Adrenal gland (tissue), 9 donors: ENCODE measurements at regions not wholly inside any gene's neighbourhood (a gene's known extent, or its start where the extent isn't known, plus 50 kb on each side); places are given as distances from the start of the nearest gene placed in this dataset.

Experiments
- DNase-seq, 7 donors: peaks; one replicate each; pipeline ENCODE4 v3.0.0-alpha.2; 2019 to 2020
- H3K27ac ChIP-seq, 5 donors: fragments of 200-600 bp; sonication (generic) in 4 of 5; 1 replicate in 3 of 5; 2 replicates in 2 of 5; pipeline versions ENCODE4 v1.5.1 to v1.8.0; 2016 to 2020; ENCODE audit warnings: mild to moderate bottlenecking in 1 of 5
- H3K27me3 ChIP-seq: fragments of 200-600 bp; 2 replicates; pipeline ENCODE4 v1.8.0; 2021
- H3K36me3 ChIP-seq, 2 donors: fragments of 200-600 bp; replicated peaks in 1 of 2; 1 replicate in 1 of 2; 2 replicates in 1 of 2; pipeline versions ENCODE4 v1.5.1 to v1.8.0; 2018 to 2022
- H3K4me1 ChIP-seq, 2 donors: fragments of 200-600 bp; replicated peaks in 1 of 2; 1 replicate in 1 of 2; 2 replicates in 1 of 2; pipeline versions ENCODE4 v1.5.1 to v1.8.0; 2018 to 2021
- H3K4me3 ChIP-seq, 4 donors: fragments of 200-600 bp; sonication (generic) in 3 of 4; one replicate each; pipeline ENCODE4 v1.5.1; 2016 to 2018
- H3K9me3 ChIP-seq, 3 donors: fragments of 200-600 bp; sonication (generic) in 1 of 3; replicated peaks in 1 of 3; 1 replicate in 2 of 3; 2 replicates in 1 of 3; pipeline versions ENCODE4 v1.5.1 to v1.8.0; 2016 to 2021
- POLR2A ChIP-seq, 2 donors: fragments of 450-650 bp; IDR thresholded peaks; one replicate each; pipeline ENCODE4 v1.6.1; 2017; ENCODE audit warnings: antibody characterized with exemption in 2 of 2, mild to moderate bottlenecking in 2 of 2, moderate library complexity in 1 of 2
- WGBS, 4 donors: extraction: QIAGEN DNeasy Blood & Tissue Kit in 2 of 4; methylation state at CpG; one replicate each; pipeline versions ENCODE4 v1.1.5 to v1.1.7; 2013 to 2017; 5-methylcytosine and 5-hydroxymethylcytosine counted together
- intact Hi-C, 2 donors: fragments of 100-400 bp; cut with DNase I; formaldehyde crosslinking; loops; one replicate each; pipeline versions ENCODE4 v1.14.1 to v1.15.0; 2022 to 2023
- TF ChIP-seq, protein P1 (sequence below), 6 experiments: fragments of 450-650 bp in 4 of 6; fragments of 200-600 bp in 2 of 6; sonication (generic) in 1 of 6; IDR thresholded peaks; 1 replicate in 5 of 6; 2 replicates in 1 of 6; pipeline versions ENCODE4 v1.5.1 to v1.8.0; 2016 to 2021; ENCODE audit warnings: antibody characterized with exemption in 6 of 6, mild to moderate bottlenecking in 2 of 6, moderate library complexity in 1 of 6
- donor health status: healthy with polysubstance abuse.
- donor health status: Bipolar disorder and iron deficiency.
- donor health status: DM: yes; HTN: yes; CAD: no.
- donor health status: DM: no; HTN: no; CAD: no.
- donor health status: DM: no; HTN: no; CAD: no.

- peaks cover 0 to 7% of the 10 kb centered on the region in 2 donors for H3K36me3 ChIP-seq
- H3K27ac ChIP-seq, result no peak overlapping the region
- no peak overlapping the region for H3K4me3 ChIP-seq
- TF ChIP-seq POLR2A (IDR thresholded peaks at IDR 0.05), result no peak
- TF ChIP-seq, protein P1, sequence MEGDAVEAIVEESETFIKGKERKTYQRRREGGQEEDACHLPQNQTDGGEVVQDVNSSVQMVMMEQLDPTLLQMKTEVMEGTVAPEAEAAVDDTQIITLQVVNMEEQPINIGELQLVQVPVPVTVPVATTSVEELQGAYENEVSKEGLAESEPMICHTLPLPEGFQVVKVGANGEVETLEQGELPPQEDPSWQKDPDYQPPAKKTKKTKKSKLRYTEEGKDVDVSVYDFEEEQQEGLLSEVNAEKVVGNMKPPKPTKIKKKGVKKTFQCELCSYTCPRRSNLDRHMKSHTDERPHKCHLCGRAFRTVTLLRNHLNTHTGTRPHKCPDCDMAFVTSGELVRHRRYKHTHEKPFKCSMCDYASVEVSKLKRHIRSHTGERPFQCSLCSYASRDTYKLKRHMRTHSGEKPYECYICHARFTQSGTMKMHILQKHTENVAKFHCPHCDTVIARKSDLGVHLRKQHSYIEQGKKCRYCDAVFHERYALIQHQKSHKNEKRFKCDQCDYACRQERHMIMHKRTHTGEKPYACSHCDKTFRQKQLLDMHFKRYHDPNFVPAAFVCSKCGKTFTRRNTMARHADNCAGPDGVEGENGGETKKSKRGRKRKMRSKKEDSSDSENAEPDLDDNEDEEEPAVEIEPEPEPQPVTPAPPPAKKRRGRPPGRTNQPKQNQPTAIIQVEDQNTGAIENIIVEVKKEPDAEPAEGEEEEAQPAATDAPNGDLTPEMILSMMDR (IDR thresholded peaks at IDR 0.05), result no peak
- H3K4me1 ChIP-seq, result no peaks in the 10 kb centered on the region
- H3K9me3 ChIP-seq, result no peaks in the 10 kb centered on the region
- no peak for DNase-seq
- 92 to 98% (median 96%) methylated on average over 7 to 16 of the region's 16 CpGs for WGBS, 4 donors
- intact Hi-C loops, result no loop called here
- H3K27me3 ChIP-seq, result no peaks in the 10 kb centered on the region
These were observed 206.8 kb upstream of the TPM1 start for GRCh38 chr15:62835762-62836161.

- Histone ChIP-seq H3K27me3 (no peaks in the 10 kb centered on the region), H3K4me1 (no peaks in the 10 kb centered on the region), H3K27ac (no peak overlapping the region), H3K36me3 (peaks cover 0 to 11% of the 10 kb centered on the region in 2 donors), H3K4me3 (no peak overlapping the region), H3K9me3 (no peaks in the 10 kb centered on the region)
- DNase-seq, result no peak
- intact Hi-C loops, result loop anchor here in 1 of 2 donors (10.0 kb wide), 1 partner anchor 254 kb away; no protein-coding TSS in a partner anchor
- 93 to 95% (median 93%) methylated on average over 22 of the region's 22 CpGs for WGBS, 4 donors
- TF ChIP-seq POLR2A (IDR thresholded peaks at IDR 0.05), result no peak
- TF ChIP-seq, protein P1 (IDR thresholded peaks at IDR 0.05), result no peak
These were observed 201.8 kb upstream of the TPM1 start for GRCh38 chr15:62840526-62841268.

DNA sequence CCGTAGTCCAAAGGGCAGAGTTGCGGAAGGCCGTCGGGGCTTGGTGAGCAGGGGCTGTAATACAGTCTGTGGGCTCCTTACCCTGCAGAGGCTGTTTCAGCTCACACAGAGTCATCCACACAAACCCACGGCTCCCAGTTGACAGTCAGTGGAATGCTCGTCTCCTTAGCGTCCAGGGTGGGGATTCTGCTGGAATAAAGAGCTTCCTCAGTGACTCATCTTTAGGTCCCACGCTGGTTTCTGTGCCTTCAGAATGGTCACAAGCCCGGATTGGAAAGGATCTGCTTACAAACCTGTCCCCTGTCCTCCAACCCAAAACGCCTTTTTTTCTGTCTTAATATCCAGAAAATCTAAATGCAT, 201.3 kb upstream of the TPM1 start:
- no peaks in the 10 kb centered on the region for H3K9me3 ChIP-seq
- no peaks in the 10 kb centered on the region for H3K4me1 ChIP-seq
- intact Hi-C loops, result loop anchor here in 1 of 2 donors (10.0 kb wide), 1 partner anchor 254 kb away; no protein-coding TSS in a partner anchor
- WGBS, 4 donors, result 89 to 94% (median 93%) methylated on average over 10 of the region's 10 CpGs
- no peak for TF ChIP-seq POLR2A (IDR thresholded peaks at IDR 0.05)
- TF ChIP-seq, protein P1 (IDR thresholded peaks at IDR 0.05), result no peak
- H3K27ac ChIP-seq, result no peak overlapping the region
- DNase-seq, result no peak
- H3K4me3 ChIP-seq, result no peak overlapping the region
- no peaks in the 10 kb centered on the region for H3K27me3 ChIP-seq
- H3K36me3 ChIP-seq, result peaks cover 0 to 11% of the 10 kb centered on the region in 2 donors

DNA sequence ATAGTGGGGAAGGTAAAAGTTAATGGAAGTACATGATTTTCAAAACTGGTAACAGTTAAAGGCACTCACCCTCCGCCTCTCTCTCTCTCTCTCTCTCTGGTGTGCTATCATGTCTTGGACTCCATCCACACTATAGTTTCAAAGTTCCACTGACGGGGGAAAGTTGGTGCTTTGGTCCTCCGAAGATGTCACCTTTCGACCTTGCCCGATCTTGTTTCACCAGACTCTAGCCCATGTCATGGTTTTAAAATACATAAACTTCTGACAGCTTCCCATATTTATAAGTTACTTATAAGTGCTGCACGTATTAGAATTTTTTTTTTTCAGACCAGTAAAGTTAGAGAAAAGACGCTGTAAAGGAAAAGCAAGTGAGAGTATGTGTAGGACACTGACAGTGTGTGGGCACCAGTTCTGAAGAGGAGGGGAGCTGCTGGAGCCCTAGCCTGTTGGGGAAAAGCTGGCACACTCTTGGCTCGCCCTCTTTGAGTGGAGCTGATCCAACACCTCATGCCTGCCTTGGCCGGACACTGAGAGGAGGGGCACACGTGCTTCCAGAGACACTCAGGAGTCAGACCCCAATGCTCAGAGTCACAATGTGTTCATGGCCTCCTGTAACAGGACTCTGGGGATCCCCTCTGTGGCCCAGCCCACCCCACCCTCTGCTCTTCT, 200.5 kb upstream of the TPM1 start:
- H3K4me3 ChIP-seq, result no peak overlapping the region
- H3K36me3 ChIP-seq, result peaks cover 0 to 11% of the 10 kb centered on the region in 2 donors
- 89 to 95% (median 93%) methylated on average over 9 to 10 of the region's 10 CpGs for WGBS, 4 donors
- intact Hi-C loops, result loop anchor here in 1 of 2 donors (10.0 kb wide), 1 partner anchor 253 kb away; no protein-coding TSS in a partner anchor
- TF ChIP-seq, protein P1 (IDR thresholded peaks at IDR 0.05), result no peak
- no peak for TF ChIP-seq POLR2A (IDR thresholded peaks at IDR 0.05)
- H3K27me3 ChIP-seq, result no peaks in the 10 kb centered on the region
- no peak for DNase-seq
- no peak overlapping the region for H3K27ac ChIP-seq
- H3K9me3 ChIP-seq, result no peaks in the 10 kb centered on the region
- H3K4me1 ChIP-seq, result no peaks in the 10 kb centered on the region
